Osteoblast (primary cell): ENCODE measurements at regions not wholly inside any gene's neighbourhood (a gene's known extent, or its start where the extent isn't known, plus 50 kb on each side); places are given as distances from the start of the nearest gene placed in this dataset.
"Not testable (repeated sequence)": the region's sequence is repeated elsewhere in the genome, so short reads cannot be mapped to it uniquely, and the experiment has no call there.

Experiments
- DNase-seq: peaks from one replicate; pipeline ENCODE4 v3.0.0; 2011; ENCODE audit warnings: low spot score, mixed read lengths; ENCODE audit not compliant: insufficient read length; ENCODE audit errors: missing footprints
- H2AFZ ChIP-seq: 2 replicates; pipeline ENCODE4 v1.6.0; 2011; ENCODE audit warnings: mild to moderate bottlenecking, low read length
- H3K27ac ChIP-seq: 2 replicates; pipeline ENCODE4 v1.5.1; 2011; ENCODE audit warnings: mild to moderate bottlenecking, low read depth, low read length, moderate library complexity
- H3K27me3 ChIP-seq: 2 replicates; pipeline ENCODE4 v1.6.0; 2012; ENCODE audit warnings: mild to moderate bottlenecking, control low read depth, inconsistent platforms, low read length, moderate library complexity; ENCODE audit not compliant: insufficient read depth
- H3K36me3 ChIP-seq: 2 replicates; pipeline ENCODE4 v1.5.1; 2011; ENCODE audit warnings: mild to moderate bottlenecking, low read length, control low read depth, moderate library complexity; ENCODE audit not compliant: insufficient read depth
- H3K4me1 ChIP-seq: 2 replicates; pipeline ENCODE4 v1.5.1; 2011; ENCODE audit warnings: mild to moderate bottlenecking, low read length, control low read depth, moderate library complexity; ENCODE audit not compliant: insufficient read depth
- H3K4me2 ChIP-seq: 2 replicates; pipeline ENCODE4 v1.6.0; 2011; ENCODE audit warnings: mild to moderate bottlenecking, low read length; ENCODE audit not compliant: insufficient read depth
- H3K4me3 ChIP-seq: fragments of 200-600 bp; sonication (generic); 3 replicates; pipeline ENCODE4 v1.5.1; 2012; ENCODE audit warnings: mild to moderate bottlenecking, low read length, inconsistent platforms; ENCODE audit not compliant: insufficient read depth
- H3K79me2 ChIP-seq: 2 replicates; pipeline ENCODE4 v1.6.0; 2012; ENCODE audit warnings: mild to moderate bottlenecking, low read length, control low read depth, inconsistent platforms; ENCODE audit not compliant: insufficient read depth
- H3K9me3 ChIP-seq: 2 replicates; pipeline ENCODE4 v1.5.1; 2011; ENCODE audit warnings: low read depth, low read length, control low read depth
- H4K20me1 ChIP-seq: 2 replicates; pipeline ENCODE4 v1.6.0; 2012; ENCODE audit warnings: mild to moderate bottlenecking, low read length, control low read depth; ENCODE audit not compliant: insufficient read depth
- CTCF ChIP-seq: IDR thresholded peaks from 2 replicates; pipeline ENCODE4 v1.5.1; 2011; ENCODE audit warnings: mild to moderate bottlenecking, low read depth, low read length, moderate library complexity; ENCODE audit errors: extremely low read depth

- Histone ChIP-seq H3K79me2 (no peaks in the 10 kb centered on the region), H3K4me1 (no peaks in the 10 kb centered on the region), H3K9me3 (no peaks in the 10 kb centered on the region), H3K27ac (no peak overlapping the region), H4K20me1 (no peaks in the 10 kb centered on the region), H2AFZ (no peak overlapping the region), H3K4me3 (no peak overlapping the region), H3K4me2 (no peak overlapping the region), H3K27me3 (no peaks in the 10 kb centered on the region), H3K36me3 (no peaks in the 10 kb centered on the region)
- no peak for DNase-seq
- no peak for TF ChIP-seq CTCF
These were observed 1163.2 kb upstream of the SORCS1 start for GRCh38 chr10:108327706-108328105.

- H4K20me1 ChIP-seq: no peaks in the 10 kb centered on the region
- no peak overlapping the region for H3K4me3 ChIP-seq
- no peak for TF ChIP-seq CTCF
- no peak overlapping the region for H2AFZ ChIP-seq
- H3K9me3 ChIP-seq: no peaks in the 10 kb centered on the region
- H3K36me3 ChIP-seq: no peaks in the 10 kb centered on the region
- H3K79me2 ChIP-seq: no peaks in the 10 kb centered on the region
- H3K27me3 ChIP-seq: no peaks in the 10 kb centered on the region
- no peak for DNase-seq
- no peak overlapping the region for H3K27ac ChIP-seq
- H3K4me2 ChIP-seq: no peak overlapping the region
- H3K4me1 ChIP-seq: no peaks in the 10 kb centered on the region
These were observed 1158.8 kb upstream of the SORCS1 start for GRCh38 chr10:108323274-108323798.

GRCh38 chr10:108319434-108320222 lies 1155.1 kb upstream of the SORCS1 start:
- Histone ChIP-seq H4K20me1 (no peaks in the 10 kb centered on the region), H3K4me1 (no peaks in the 10 kb centered on the region), H3K27me3 (no peaks in the 10 kb centered on the region), H3K79me2 (no peaks in the 10 kb centered on the region), H3K27ac (no peak overlapping the region), H3K36me3 (no peaks in the 10 kb centered on the region), H3K9me3 (no peaks in the 10 kb centered on the region), H2AFZ (no peak overlapping the region), H3K4me3 (no peak overlapping the region), H3K4me2 (no peak overlapping the region)
- TF ChIP-seq CTCF: no peak
- DNase-seq: no peak

GRCh38 chr10:108315636-108316035 lies 1151.1 kb upstream of the SORCS1 start:
- not testable (repeated sequence) for H3K79me2 ChIP-seq, H3K4me2 ChIP-seq, H2AFZ ChIP-seq, H3K36me3 ChIP-seq, H3K4me1 ChIP-seq, H3K27me3 ChIP-seq, H4K20me1 ChIP-seq, H3K27ac ChIP-seq, DNase-seq, H3K9me3 ChIP-seq, H3K4me3 ChIP-seq
